ENCODE measurements at regions not wholly inside any gene's neighbourhood (a gene's known extent, or its start where the extent isn't known, plus 50 kb on each side); places are given as distances from the start of the nearest gene placed in this dataset.
"Not testable (repeated sequence)": the region's sequence is repeated elsewhere in the genome, so short reads cannot be mapped to it uniquely, and the experiment has no call there.

DNA sequence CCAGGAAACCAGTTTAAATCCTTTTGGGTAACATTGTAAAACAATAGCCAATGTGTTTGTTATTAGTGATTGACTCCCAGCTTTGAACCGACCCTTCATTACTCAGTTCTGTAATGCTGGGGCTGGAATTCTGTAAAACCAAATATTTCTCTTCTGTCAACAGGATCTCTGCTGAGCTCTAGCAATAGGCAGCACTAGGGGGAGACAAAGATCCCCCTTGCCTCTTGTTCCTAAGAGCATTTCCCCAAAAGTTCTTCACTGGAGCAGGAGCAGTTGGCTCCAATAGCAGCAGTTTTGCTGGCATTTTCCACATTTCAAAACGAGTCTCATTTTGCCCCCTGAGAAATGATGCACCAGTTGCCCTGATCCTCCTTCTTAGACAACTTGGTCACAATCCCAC lies 1671.1 kb downstream of the MRPL39 start:
- Mint-ChIP-seq H3K36me3 (no peaks in the 10 kb centered on the region), H3K9me3 (no peaks in the 10 kb centered on the region), H3K27ac (no peak overlapping the region), H3K4me3 (no peak overlapping the region), H3K27me3 (no peaks in the 10 kb centered on the region), H3K4me1 (peaks cover 12% of the 10 kb centered on the region in 3 donors)

DNA sequence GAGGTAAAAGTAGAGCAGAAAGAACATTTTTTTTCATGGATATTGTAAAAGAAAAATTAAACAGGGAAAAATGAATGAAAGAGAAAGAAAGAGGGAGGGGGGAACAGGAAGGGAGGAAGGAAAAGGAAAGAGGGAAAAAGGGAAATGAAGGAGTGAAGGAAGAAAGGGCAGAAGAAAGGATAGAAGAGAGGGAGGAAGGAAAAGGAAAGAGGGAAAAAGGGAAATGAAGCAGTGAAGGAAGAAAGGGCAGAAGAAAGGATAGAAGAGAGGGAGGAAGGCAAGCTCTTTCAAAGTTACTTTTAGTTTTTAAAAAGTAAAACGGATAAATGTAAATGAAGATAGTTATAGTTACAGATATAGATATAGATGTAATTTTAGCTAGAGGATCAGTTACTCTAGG lies 1676.7 kb downstream of the MRPL39 start:
- Mint-ChIP-seq H3K36me3 (peaks cover 1% of the 10 kb centered on the region), H3K4me1 (peaks cover 2 to 4% (median 3%) of the 10 kb centered on the region in 3 donors), H3K27ac (no peak overlapping the region)

DNA sequence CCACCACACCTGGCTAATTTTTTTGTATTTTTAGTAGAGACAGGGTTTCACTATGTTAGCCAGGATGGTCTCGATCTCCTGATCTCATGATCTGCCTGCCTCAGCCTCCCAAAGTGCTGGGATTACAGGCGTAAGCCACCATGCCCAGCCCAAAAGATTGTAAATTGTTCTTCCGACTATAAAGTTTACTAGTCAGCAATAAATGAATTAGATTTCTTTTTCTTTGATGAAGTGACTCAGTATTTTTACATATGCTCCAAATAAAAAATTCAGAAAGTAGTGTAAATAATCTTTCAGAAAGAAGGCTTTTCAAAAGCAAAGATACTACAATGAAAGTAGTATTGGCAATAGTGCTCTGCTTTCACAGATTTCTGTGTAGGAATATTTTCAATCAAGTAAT lies 1680.9 kb downstream of the MRPL39 start:
- not testable (repeated sequence) for H3K4me3 Mint-ChIP-seq, H3K27me3 Mint-ChIP-seq, H3K9me3 Mint-ChIP-seq, H3K36me3 Mint-ChIP-seq, H3K27ac Mint-ChIP-seq
- H3K4me1 Mint-ChIP-seq = peaks cover 17 to 29% (median 17%) of the 10 kb centered on the region in 3 donors

More for the DNA sequence above, 1676.7 kb downstream of the MRPL39 start:
- H3K9me3 Mint-ChIP-seq = no peaks in the 10 kb centered on the region
- H3K4me3 Mint-ChIP-seq = no peak overlapping the region
- no peaks in the 10 kb centered on the region for H3K27me3 Mint-ChIP-seq

- peak overlapping the region in 1 of 3 donors; percentile 11 for H3K27ac Mint-ChIP-seq
- no peaks in the 10 kb centered on the region for H3K36me3 Mint-ChIP-seq
- peak overlapping the region in 2 of 4 donors; percentile 80 to 82 for H3K4me3 Mint-ChIP-seq
- peaks cover 15 to 36% (median 16%) of the 10 kb centered on the region in 3 donors for H3K4me1 Mint-ChIP-seq
- H3K9me3 Mint-ChIP-seq = no peaks in the 10 kb centered on the region
- H3K27me3 Mint-ChIP-seq = peaks cover 2% of the 10 kb centered on the region
Observed at GRCh38 chr21:23921670-23922418, 1685.4 kb downstream of the MRPL39 start.

DNA sequence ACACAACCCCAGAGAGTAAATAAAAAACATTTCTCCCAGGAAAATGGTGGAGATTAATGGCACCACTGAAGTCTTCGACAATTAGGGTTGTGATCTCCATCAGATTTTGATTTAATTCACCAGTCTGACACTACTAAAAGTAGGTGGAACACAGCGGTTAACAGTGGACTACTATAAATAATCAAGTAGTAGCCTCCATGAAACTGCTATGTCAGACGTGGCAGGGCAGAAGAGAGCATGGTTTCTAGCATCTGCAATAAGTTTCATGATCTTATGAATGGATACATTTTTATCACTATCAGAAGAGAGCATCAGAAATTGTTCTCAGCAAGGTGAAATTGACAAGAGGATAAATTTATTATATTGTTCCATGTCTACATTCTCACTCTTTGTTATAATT lies 1706.6 kb downstream of the MRPL39 start:
- Mint-ChIP-seq H3K27me3 (no peaks in the 10 kb centered on the region), H3K9me3 (peaks cover 0 to 2% (median 0%) of the 10 kb centered on the region in 3 donors), H3K36me3 (no peaks in the 10 kb centered on the region), H3K4me1 (peaks cover 0 to 1% (median 0%) of the 10 kb centered on the region in 3 donors), H3K27ac (no peak overlapping the region), H3K4me3 (no peak overlapping the region)

DNA sequence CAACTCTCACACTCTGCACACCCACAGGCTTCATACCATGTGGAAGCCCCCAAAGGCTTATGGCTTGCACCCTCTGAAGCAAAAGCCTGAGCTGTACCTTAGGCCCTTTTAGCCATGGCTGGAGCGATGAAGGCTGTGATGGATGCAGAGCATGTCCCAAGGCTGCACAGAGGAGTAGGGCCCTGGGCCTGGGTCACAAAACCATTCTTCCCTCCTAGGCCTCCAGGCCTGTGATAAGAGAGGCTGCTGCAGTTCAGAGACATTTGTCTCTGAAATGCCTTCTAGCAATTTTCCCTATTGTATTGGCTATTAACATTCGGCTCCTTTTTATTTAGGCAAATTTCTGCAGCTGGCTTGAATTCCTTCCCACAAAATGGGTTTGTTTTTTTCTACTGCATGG lies 1707.7 kb downstream of the MRPL39 start:
- no peaks in the 10 kb centered on the region for H3K36me3 Mint-ChIP-seq
- no peak overlapping the region for H3K4me3 Mint-ChIP-seq
- H3K27ac Mint-ChIP-seq = no peak overlapping the region
- H3K4me1 Mint-ChIP-seq = peaks cover 0 to 1% (median 0%) of the 10 kb centered on the region in 3 donors
- peaks cover 2% of the 10 kb centered on the region for H3K27me3 Mint-ChIP-seq
- H3K9me3 Mint-ChIP-seq = peaks cover 0 to 2% (median 0%) of the 10 kb centered on the region in 3 donors

DNA sequence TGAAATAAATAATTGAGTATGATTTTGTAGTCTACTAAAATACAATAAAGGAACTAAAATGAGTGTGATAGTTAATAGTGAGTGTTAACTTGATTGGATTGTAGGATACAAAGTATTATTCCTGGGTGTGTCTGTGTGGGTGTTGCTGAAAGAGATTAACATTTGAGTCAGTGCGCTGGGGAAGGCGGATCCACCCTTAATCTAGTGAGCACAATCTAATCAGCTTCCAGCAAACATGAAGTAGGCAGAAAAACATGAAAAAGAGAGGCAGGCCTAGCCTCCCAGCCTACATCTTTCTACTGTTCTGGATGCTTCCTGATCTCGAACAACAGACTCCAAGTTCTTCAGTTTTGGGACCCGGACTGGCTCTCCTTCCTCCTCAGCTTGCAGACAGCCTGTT lies 1716.6 kb downstream of the MRPL39 start:
- peaks cover 2% of the 10 kb centered on the region for H3K27me3 Mint-ChIP-seq
- no peak overlapping the region for H3K27ac Mint-ChIP-seq
- H3K4me3 Mint-ChIP-seq = no peak overlapping the region
- no peaks in the 10 kb centered on the region for H3K36me3 Mint-ChIP-seq
- H3K9me3 Mint-ChIP-seq = no peaks in the 10 kb centered on the region
- peaks cover 8 to 17% (median 15%) of the 10 kb centered on the region in 3 donors for H3K4me1 Mint-ChIP-seq

GRCh38 chr21:23887725-23888306 lies 1719.5 kb downstream of the MRPL39 start:
- no peaks in the 10 kb centered on the region for H3K36me3 Mint-ChIP-seq
- peak overlapping the region; percentile 74 to 94 (median 88) for H3K4me3 Mint-ChIP-seq
- H3K4me1 Mint-ChIP-seq = peaks cover 8 to 17% (median 15%) of the 10 kb centered on the region in 3 donors
- H3K27ac Mint-ChIP-seq = peak overlapping the region; percentile 39 to 95 (median 79)
- H3K27me3 Mint-ChIP-seq = no peaks in the 10 kb centered on the region
- H3K9me3 Mint-ChIP-seq = no peaks in the 10 kb centered on the region

- Mint-ChIP-seq H3K36me3 (no peaks in the 10 kb centered on the region), H3K4me3 (peak overlapping the region; percentile 74 to 94 (median 88)), H3K4me1 (peaks cover 8 to 17% (median 15%) of the 10 kb centered on the region in 3 donors), H3K9me3 (no peaks in the 10 kb centered on the region), H3K27me3 (no peaks in the 10 kb centered on the region), H3K27ac (peak overlapping the region; percentile 39 to 95 (median 79))
Observed at GRCh38 chr21:23886828-23887724, 1720.2 kb downstream of the MRPL39 start.

DNA sequence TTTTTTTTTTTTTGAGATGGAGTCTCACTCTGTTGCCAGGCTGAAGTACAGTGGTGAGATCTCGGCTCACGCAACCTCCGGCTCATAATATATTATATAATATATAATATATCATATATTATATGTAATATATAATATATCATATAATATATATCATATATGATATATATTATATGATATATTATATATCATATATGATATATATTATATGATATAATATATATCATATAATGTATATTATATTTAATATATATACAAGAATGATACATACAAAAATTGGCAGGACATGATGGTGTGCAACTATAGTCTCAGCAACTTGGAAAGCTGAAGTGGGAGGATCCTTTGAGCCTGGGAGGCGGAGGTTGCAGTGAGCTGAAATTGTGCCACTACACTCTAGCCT lies 1725.5 kb downstream of the MRPL39 start:
- Mint-ChIP-seq H3K9me3 (no peaks in the 10 kb centered on the region), H3K4me1 (peaks cover 0 to under 1% (median 0%) of the 10 kb centered on the region in 3 donors), H3K36me3 (no peaks in the 10 kb centered on the region), H3K4me3 (no peak overlapping the region), H3K27ac (no peak overlapping the region), H3K27me3 (no peaks in the 10 kb centered on the region)

DNA sequence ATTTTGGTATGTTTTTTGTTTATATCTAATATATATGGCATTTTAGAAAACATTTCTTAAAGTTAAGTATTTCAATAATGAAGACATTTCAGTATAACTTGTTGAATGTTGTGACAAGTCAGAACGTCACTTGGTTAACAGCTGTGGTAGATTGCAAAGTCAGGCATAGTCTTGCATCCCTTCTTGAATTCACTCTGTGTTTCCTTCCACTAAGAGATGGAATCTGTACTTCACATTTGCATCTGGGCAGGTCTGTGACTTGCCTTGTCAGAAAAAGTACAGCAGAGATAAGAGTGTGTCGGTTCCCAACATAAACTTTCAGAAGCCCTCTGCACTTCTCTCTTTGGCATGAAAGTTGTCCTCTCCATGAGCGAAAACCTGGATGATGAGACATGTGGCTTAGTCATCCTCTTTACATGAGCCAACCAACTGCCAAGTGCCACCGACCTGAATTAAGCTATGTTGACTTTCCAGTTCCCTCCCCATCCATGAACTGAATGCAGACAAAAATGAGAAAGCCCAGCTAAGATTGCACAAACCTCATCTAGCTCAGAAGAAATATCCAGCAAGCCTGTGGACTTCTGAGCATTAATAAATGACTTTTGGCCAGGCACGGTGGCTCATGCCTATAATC lies 1730.2 kb downstream of the MRPL39 start:
- no peaks in the 10 kb centered on the region for H3K27me3 Mint-ChIP-seq
- no peaks in the 10 kb centered on the region for H3K9me3 Mint-ChIP-seq
- H3K4me1 Mint-ChIP-seq = no peaks in the 10 kb centered on the region
- no peak overlapping the region for H3K27ac Mint-ChIP-seq
- no peak overlapping the region for H3K4me3 Mint-ChIP-seq
- no peaks in the 10 kb centered on the region for H3K36me3 Mint-ChIP-seq

DNA sequence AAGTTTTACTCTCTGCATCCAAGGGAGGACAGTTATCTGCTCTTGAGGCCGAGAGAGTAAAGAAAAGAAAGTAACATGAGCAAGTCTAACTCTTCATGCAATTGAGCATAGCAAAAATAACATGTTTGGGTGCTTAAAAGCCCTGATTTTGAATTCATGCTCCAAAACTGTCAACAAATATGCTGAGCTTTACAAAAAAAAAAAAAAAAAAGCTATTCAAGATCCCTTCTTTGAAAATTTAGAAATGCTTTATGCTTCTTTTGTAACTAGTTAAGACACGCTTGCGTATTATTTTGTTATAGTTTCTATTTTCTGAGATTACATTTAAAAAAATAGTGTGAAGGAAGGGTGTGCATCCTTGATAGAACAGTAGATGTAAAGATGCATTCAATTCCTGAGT lies 1733.0 kb downstream of the MRPL39 start:
- H3K36me3 Mint-ChIP-seq = no peaks in the 10 kb centered on the region
- H3K27ac Mint-ChIP-seq = no peak overlapping the region
- peaks cover 0 to 5% (median 0%) of the 10 kb centered on the region in 3 donors for H3K4me1 Mint-ChIP-seq
- no peaks in the 10 kb centered on the region for H3K9me3 Mint-ChIP-seq
- H3K27me3 Mint-ChIP-seq = no peaks in the 10 kb centered on the region
- no peak overlapping the region for H3K4me3 Mint-ChIP-seq

- H3K27me3 Mint-ChIP-seq = no peaks in the 10 kb centered on the region
- peak overlapping the region in 2 of 3 donors; percentile 5 to 20 for H3K27ac Mint-ChIP-seq
- no peaks in the 10 kb centered on the region for H3K9me3 Mint-ChIP-seq
- H3K4me1 Mint-ChIP-seq = peaks cover 15 to 33% (median 21%) of the 10 kb centered on the region in 3 donors
- peak overlapping the region in 2 of 4 donors; percentile 61 to 90 for H3K4me3 Mint-ChIP-seq
- H3K36me3 Mint-ChIP-seq = no peaks in the 10 kb centered on the region
Observed at GRCh38 chr21:23861911-23862504, 1745.3 kb downstream of the MRPL39 start.

DNA sequence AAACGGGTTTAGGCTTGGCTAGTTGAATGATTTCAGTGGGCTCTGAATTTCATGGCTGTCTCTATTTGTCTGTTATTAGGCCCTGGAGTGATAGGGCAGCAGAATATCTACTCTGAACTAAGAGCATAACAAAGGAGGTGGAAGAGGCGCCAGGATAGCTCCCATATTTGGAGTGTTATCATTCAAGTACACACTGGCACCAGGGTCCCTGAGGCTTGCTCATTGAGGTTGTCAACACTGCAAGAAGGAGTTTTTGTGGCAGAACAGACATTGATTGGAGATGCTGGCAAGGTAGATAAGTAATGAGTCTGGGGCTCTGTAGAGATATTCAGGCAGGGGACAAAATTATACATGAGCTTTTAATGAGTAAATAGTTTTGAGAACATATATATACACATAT lies 1748.4 kb downstream of the MRPL39 start:
- Mint-ChIP-seq H3K4me3 (no peak overlapping the region), H3K27ac (no peak overlapping the region), H3K27me3 (no peaks in the 10 kb centered on the region), H3K36me3 (no peaks in the 10 kb centered on the region), H3K9me3 (no peaks in the 10 kb centered on the region), H3K4me1 (peaks cover 13 to 28% (median 21%) of the 10 kb centered on the region in 3 donors)

Measured in IgD-negative memory B cell (primary cell).